HCT116 (cell line): ENCODE measurements at regions not wholly inside any gene's neighbourhood (a gene's known extent, or its start where the extent isn't known, plus 50 kb on each side); places are given as distances from the start of the nearest gene placed in this dataset.

Experiments used
- ATAC-seq: fragments of 200-7000 bp; cut with Tn5 transposase; 2 replicates; pipeline ENCODE4 v1.9.1; 2020; ENCODE audit warnings: mild to moderate bottlenecking, moderate library complexity
- BruUV-seq: library from RNA; stranded (reverse); fragments of 400-500 nt; replicated peaks from 2 replicates; lab custom pipeline; 2021; lab: Mats Ljungman, UMichigan
- CTCF ChIA-PET: fragments of 300-600 bp; sonication (Branson Sonifier 250); formaldehyde crosslinking; loops from one replicate; lab custom pipeline; 2021; ENCODE audit warnings: antibody characterized with exemption; lab: Charles Lee
- POLR2A ChIA-PET: fragments of 300-600, 350-600 bp; sonication (Branson Sonifier 250); formaldehyde crosslinking; loops from one replicate; lab custom pipeline; 2021; ENCODE audit warnings: antibody characterized with exemption; lab: Charles Lee
- RAD21 ChIA-PET, 2 experiments: fragments of 300-600 bp; sonication (Branson Sonifier 250); formaldehyde crosslinking; loops; one replicate each; lab custom pipeline; 2023; ENCODE audit warnings: low total read pairs in 2 of 2; ENCODE audit not compliant: uncharacterized antibody in 2 of 2, unreplicated experiment in 2 of 2, low non-redundant PET in 1 of 2; lab: Charles Lee
- DNase-seq: peaks from one replicate; pipeline ENCODE4 v3.0.0-alpha.2; 2010; ENCODE audit warnings: low read depth, low spot score
- H2AFZ ChIP-seq: fragments of 200-600 bp; shearing (Covaris generic), sonication (generic); 2 replicates; pipeline ENCODE4 v1.6.1; 2017; ENCODE audit warnings: low read depth, mixed run types, mixed read lengths, antibody characterized with exemption, low read length; ENCODE audit not compliant: poor library complexity, severe bottlenecking
- H3K27ac ChIP-seq: 2 replicates; pipeline ENCODE4 v1.5.1; 2012; ENCODE audit warnings: low read depth, low read length
- H3K27me3 ChIP-seq: fragments of 200-600 bp; sonication (generic); 2 replicates; pipeline ENCODE4 v1.6.1; 2016; ENCODE audit warnings: mixed run types, low read length, mixed read lengths; ENCODE audit not compliant: insufficient read depth
- H3K36me3 ChIP-seq, 2 experiments: fragments of 200-500 bp in 1 of 2; fragments of 200-600 bp in 1 of 2; sonication (Bioruptor generic) in 1 of 2; sonication (generic) in 1 of 2; 2 replicates each; pipeline versions ENCODE4 v1.5.1 to v1.6.1; 2014 to 2016; ENCODE audit warnings: low read length in 2 of 2, inconsistent platforms in 1 of 2, mixed read lengths in 1 of 2, mixed run types in 1 of 2; ENCODE audit not compliant: insufficient read depth in 2 of 2, control insufficient read depth in 1 of 2
- H3K4me1 ChIP-seq, 2 experiments: fragments of 200-600 bp in 1 of 2; sonication (generic) in 1 of 2; 2 replicates each; pipeline versions ENCODE4 v1.5.1 to v1.6.1; 2012 to 2017; ENCODE audit warnings: low read length in 2 of 2, inconsistent platforms in 1 of 2, mild to moderate bottlenecking in 1 of 2, mixed read lengths in 1 of 2, mixed run types in 1 of 2, moderate library complexity in 1 of 2; ENCODE audit not compliant: insufficient read depth in 2 of 2, control insufficient read depth in 1 of 2
- H3K4me2 ChIP-seq: fragments of 200-600 bp; sonication (generic); 2 replicates; pipeline ENCODE4 v1.6.1; 2017; ENCODE audit warnings: mixed run types, low read length, mixed read lengths
- H3K4me3 ChIP-seq, 2 experiments: fragments of 200-600 bp in 1 of 2; sonication (generic) in 1 of 2; replicated peaks in 1 of 2; 2 replicates each; pipeline ENCODE4 v1.5.1; 2011 to 2016; ENCODE audit warnings: low read length in 2 of 2, control low read depth in 1 of 2, low read depth in 1 of 2, mild to moderate bottlenecking in 1 of 2, mixed read lengths in 1 of 2, mixed run types in 1 of 2
- H3K79me2 ChIP-seq: fragments of 200-600 bp; sonication (generic); 2 replicates; pipeline ENCODE4 v1.6.1; 2017; ENCODE audit warnings: mild to moderate bottlenecking, mixed run types, low read length, moderate library complexity, mixed read lengths; ENCODE audit not compliant: insufficient read depth
- H3K9ac ChIP-seq: fragments of 200-600 bp; sonication (generic); 2 replicates; pipeline ENCODE4 v1.6.1; 2016; ENCODE audit warnings: low read length, mixed read lengths
- H3K9me2 ChIP-seq: fragments of 200-600 bp; sonication (generic), shearing (Covaris generic); 2 replicates; pipeline ENCODE4 v1.6.1; 2017; ENCODE audit warnings: mixed run types, mild to moderate bottlenecking, moderate library complexity; ENCODE audit not compliant: insufficient read depth
- H3K9me3 ChIP-seq, 2 experiments: fragments of 200-500 bp in 1 of 2; fragments of 200-600 bp in 1 of 2; sonication (Bioruptor generic) in 1 of 2; sonication (generic) in 1 of 2; 2 replicates each; pipeline ENCODE4 v1.6.1; 2014 to 2017; ENCODE audit warnings: low read length in 2 of 2, mixed read lengths in 2 of 2, inconsistent platforms in 1 of 2, low read depth in 1 of 2, mild to moderate bottlenecking in 1 of 2, mixed run types in 1 of 2, moderate library complexity in 1 of 2; ENCODE audit not compliant: control insufficient read depth in 1 of 2, insufficient read depth in 1 of 2
- H4K20me1 ChIP-seq: fragments of 200-600 bp; sonication (generic), shearing (Covaris generic); 2 replicates; pipeline ENCODE4 v1.6.1; 2017; ENCODE audit warnings: mixed run types, mild to moderate bottlenecking, moderate library complexity; ENCODE audit not compliant: insufficient read depth
- CBX3 ChIP-seq: IDR thresholded peaks from 2 replicates; pipeline ENCODE4 v1.6.1; 2012; ENCODE audit warnings: low read depth
- EGR1 ChIP-seq: IDR thresholded peaks from 2 replicates; pipeline ENCODE4 v1.6.1; 2012; ENCODE audit warnings: low read depth
- ELF1 ChIP-seq: IDR thresholded peaks from 2 replicates; pipeline ENCODE4 v1.6.1; 2012; ENCODE audit warnings: low read depth, borderline replicate concordance
- EZH2 ChIP-seq: fragments of 200-600 bp; sonication (generic); IDR thresholded peaks from 2 replicates; pipeline ENCODE4 v1.6.1; 2017; ENCODE audit warnings: antibody characterized with exemption, mixed run types
- POLR2A ChIP-seq: IDR thresholded peaks from 2 replicates; pipeline ENCODE4 v1.7.0; 2011; ENCODE audit warnings: borderline replicate concordance; ENCODE audit not compliant: insufficient read depth, insufficient read length; ENCODE audit errors: extremely low read depth
- RAD21 ChIP-seq: IDR thresholded peaks from 2 replicates; pipeline ENCODE4 v1.6.1; 2012; ENCODE audit warnings: low read depth, mild to moderate bottlenecking
- TCF7L2 ChIP-seq: IDR thresholded peaks from 2 replicates; pipeline ENCODE4 v1.7.0; 2011; ENCODE audit warnings: borderline replicate concordance, inconsistent platforms; ENCODE audit not compliant: insufficient read depth, insufficient read length; ENCODE audit errors: extremely low read depth
- YY1 ChIP-seq: IDR thresholded peaks from 2 replicates; pipeline ENCODE4 v1.6.1; 2011; ENCODE audit warnings: low read length, low read depth, moderate library complexity, mild to moderate bottlenecking; ENCODE audit not compliant: insufficient replicate concordance; ENCODE audit errors: extremely low read depth
- ZFX ChIP-seq: fragments of 450-650 bp; IDR thresholded peaks from 2 replicates; pipeline ENCODE4 v1.6.1; 2017
- ZNF274 ChIP-seq: fragments of 200-500 bp; sonication (Bioruptor generic); IDR thresholded peaks from 2 replicates; pipeline ENCODE4 v1.6.1; 2014; ENCODE audit warnings: mild to moderate bottlenecking, low read depth, low read length, inconsistent platforms
- intact Hi-C: fragments of 100-400 bp; cut with micrococcal nuclease; formaldehyde crosslinking; loops from 2 replicates; pipeline ENCODE4 v1.10.0; 2022
- TF ChIP-seq, protein P1 (sequence below): IDR thresholded peaks from 2 replicates; pipeline ENCODE4 v1.6.1; 2012
- TF ChIP-seq, protein P2 (sequence below): IDR thresholded peaks from 2 replicates; pipeline ENCODE4 v1.6.1; 2011; ENCODE audit warnings: mild to moderate bottlenecking, low read length, moderate library complexity; ENCODE audit not compliant: insufficient replicate concordance; ENCODE audit errors: extremely low read depth

DNA sequence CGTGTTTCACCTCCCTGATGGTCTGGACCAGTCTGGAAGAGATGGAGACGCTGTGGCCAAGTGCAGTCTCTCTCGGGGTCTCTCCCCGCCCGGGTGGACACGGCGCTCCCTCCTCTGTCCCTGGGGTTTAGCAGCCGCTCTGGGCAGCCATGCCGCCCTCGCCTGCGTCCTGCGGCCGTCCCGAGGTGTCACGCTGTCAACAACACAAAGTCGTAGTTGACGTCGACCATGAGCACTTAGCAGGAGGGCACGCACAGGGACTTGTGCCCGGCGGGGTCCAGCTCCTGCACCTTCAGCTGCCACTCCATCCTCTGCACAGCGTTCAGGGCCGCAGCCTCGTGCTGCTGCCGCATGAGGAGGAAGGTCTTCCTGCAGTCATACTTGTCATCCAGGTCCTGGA lies 368.9 kb downstream of the CDH9 start:
- no peaks in the 10 kb centered on the region for H3K27me3 ChIP-seq
- TF ChIP-seq, protein P1, sequence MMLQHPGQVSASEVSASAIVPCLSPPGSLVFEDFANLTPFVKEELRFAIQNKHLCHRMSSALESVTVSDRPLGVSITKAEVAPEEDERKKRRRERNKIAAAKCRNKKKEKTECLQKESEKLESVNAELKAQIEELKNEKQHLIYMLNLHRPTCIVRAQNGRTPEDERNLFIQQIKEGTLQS: no peak
- TF ChIP-seq ZNF274: no peak
- no peak for TF ChIP-seq ZFX
- no peak for TF ChIP-seq EGR1
- TF ChIP-seq, protein P2, sequence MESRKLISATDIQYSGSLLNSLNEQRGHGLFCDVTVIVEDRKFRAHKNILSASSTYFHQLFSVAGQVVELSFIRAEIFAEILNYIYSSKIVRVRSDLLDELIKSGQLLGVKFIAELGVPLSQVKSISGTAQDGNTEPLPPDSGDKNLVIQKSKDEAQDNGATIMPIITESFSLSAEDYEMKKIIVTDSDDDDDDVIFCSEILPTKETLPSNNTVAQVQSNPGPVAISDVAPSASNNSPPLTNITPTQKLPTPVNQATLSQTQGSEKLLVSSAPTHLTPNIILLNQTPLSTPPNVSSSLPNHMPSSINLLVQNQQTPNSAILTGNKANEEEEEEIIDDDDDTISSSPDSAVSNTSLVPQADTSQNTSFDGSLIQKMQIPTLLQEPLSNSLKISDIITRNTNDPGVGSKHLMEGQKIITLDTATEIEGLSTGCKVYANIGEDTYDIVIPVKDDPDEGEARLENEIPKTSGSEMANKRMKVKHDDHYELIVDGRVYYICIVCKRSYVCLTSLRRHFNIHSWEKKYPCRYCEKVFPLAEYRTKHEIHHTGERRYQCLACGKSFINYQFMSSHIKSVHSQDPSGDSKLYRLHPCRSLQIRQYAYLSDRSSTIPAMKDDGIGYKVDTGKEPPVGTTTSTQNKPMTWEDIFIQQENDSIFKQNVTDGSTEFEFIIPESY: no peak
- TF ChIP-seq, all 23 proteins: peak for 0

GRCh38 chr5:26669031-26669430 lies 369.4 kb downstream of the CDH9 start:
- ChIA-PET RAD21 (no interaction called here), POLR2A (no interaction called here), CTCF (no interaction called here)
- no peaks in the 10 kb centered on the region for H3K27me3 ChIP-seq
- H3K4me2 ChIP-seq: no peak overlapping the region
- no peak for DNase-seq
- no peaks in the 10 kb centered on the region for H3K4me1 ChIP-seq
- H2AFZ ChIP-seq: no peak overlapping the region
- H3K9me3 ChIP-seq: peaks cover 0 to 17% of the 10 kb centered on the region in 2 experiments
- H4K20me1 ChIP-seq: no peaks in the 10 kb centered on the region
- ATAC-seq: no peak
- BruUV-seq: no TSS peak
- H3K4me3 ChIP-seq: no peak overlapping the region
- no peak overlapping the region for H3K9ac ChIP-seq
- no peak overlapping the region for H3K27ac ChIP-seq
- TF ChIP-seq ELF1: no peak
- TF ChIP-seq EZH2: no peak
- TF ChIP-seq RAD21: no peak
- no peak for TF ChIP-seq CBX3
- TF ChIP-seq, protein P1: no peak
- TF ChIP-seq TCF7L2: no peak
- no peak for TF ChIP-seq ZNF274
- TF ChIP-seq YY1: no peak
- no peak for TF ChIP-seq POLR2A
- intact Hi-C loops: no loop called here
- H3K79me2 ChIP-seq: no peaks in the 10 kb centered on the region
- H3K9me2 ChIP-seq: no peaks in the 10 kb centered on the region
- no peaks in the 10 kb centered on the region for H3K36me3 ChIP-seq

More for the DNA sequence above, 368.9 kb downstream of the CDH9 start:
- Histone ChIP-seq H3K4me1 (no peaks in the 10 kb centered on the region), H3K36me3 (no peaks in the 10 kb centered on the region), H3K4me3 (no peak overlapping the region), H3K9me3 (peaks cover 0 to 16% of the 10 kb centered on the region in 2 experiments), H2AFZ (no peak overlapping the region), H4K20me1 (no peaks in the 10 kb centered on the region), H3K27ac (no peak overlapping the region), H3K9ac (no peak overlapping the region), H3K4me2 (no peak overlapping the region), H3K9me2 (no peaks in the 10 kb centered on the region), H3K79me2 (no peaks in the 10 kb centered on the region)
- ATAC-seq (no peak), DNase-seq (no peak)
- BruUV-seq: no TSS peak
- POLR2A ChIA-PET: no interaction called here
- CTCF ChIA-PET: no interaction called here
- intact Hi-C loops: no loop called here
- RAD21 ChIA-PET: no interaction called here
